GM21528 (cell line): ENCODE measurements at regions not wholly inside any gene's neighbourhood (a gene's known extent, or its start where the extent isn't known, plus 50 kb on each side); places are given as distances from the start of the nearest gene placed in this dataset.

ENCODE experiments used
- ATAC-seq: cut with Tn5 transposase; IDR thresholded peaks from one replicate; pipeline ENCODE4 v1.9.1; 2021; ENCODE audit warnings: mild to moderate bottlenecking, moderate library complexity; ENCODE audit not compliant: unreplicated experiment, low FRiP score

DNA sequence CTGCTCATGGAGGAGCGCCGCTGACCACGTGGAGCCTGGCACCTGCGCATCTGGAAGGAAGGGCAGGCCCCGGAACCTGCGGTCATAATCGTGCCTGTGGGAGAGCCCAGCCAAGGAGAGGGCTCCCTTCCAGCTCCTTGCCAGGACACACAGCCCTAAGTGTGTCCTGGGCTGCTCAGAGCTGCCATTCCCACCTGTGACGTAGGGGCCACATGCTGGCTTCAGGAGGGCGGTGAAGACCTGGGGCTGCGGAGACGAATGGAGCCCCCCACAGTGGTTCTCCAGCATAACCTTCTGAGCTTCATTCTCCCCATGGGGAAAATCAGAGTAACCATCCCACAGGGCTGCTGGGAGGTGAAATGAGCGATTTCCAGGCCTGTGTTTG is 127.6 kb upstream of the CHST15 start:
- no peak for ATAC-seq

DNA sequence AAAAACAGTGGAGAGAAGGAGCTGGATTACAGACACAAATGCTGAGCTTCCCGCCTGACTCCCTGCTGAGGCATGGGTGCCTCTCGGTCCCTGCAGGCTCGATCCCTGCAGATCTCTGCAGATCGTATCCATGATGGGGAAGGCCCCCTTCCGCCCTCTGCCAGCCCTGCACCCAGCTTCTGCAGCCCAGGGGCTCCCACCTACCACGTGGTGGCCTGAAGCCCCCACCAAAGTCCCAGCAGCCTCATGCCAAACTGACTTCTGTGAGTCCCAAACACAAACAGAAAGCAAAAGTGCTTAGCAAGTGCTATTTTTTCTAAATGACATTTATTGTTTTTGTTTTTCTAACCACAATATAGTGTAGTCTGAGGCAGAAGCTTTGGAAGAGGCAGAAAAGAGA is 127.1 kb upstream of the CHST15 start:
- no peak for ATAC-seq

DNA sequence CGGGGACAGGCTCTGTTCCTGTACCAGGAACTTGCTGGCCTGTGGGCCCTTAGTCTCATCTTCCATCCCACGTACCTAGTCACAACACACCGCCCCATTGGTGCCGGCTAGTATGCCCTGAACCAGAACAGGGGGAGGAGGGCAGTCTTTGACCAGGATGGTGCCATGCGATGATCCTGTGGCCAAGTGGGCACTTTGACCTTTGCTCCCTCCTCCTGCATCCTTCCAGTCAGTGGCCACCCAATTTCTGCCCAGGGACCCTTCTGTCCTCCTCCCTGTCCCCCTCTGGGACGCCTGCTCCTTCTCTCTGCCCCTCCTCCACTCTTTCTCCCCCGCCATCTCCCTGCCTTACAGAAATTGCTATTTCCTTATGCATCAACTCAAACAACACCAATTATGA is 126.3 kb upstream of the CHST15 start:
- no peak for ATAC-seq

GRCh38 chr10:124219062-124219461 is 125.7 kb upstream of the CHST15 start:
- no peak for ATAC-seq

DNA sequence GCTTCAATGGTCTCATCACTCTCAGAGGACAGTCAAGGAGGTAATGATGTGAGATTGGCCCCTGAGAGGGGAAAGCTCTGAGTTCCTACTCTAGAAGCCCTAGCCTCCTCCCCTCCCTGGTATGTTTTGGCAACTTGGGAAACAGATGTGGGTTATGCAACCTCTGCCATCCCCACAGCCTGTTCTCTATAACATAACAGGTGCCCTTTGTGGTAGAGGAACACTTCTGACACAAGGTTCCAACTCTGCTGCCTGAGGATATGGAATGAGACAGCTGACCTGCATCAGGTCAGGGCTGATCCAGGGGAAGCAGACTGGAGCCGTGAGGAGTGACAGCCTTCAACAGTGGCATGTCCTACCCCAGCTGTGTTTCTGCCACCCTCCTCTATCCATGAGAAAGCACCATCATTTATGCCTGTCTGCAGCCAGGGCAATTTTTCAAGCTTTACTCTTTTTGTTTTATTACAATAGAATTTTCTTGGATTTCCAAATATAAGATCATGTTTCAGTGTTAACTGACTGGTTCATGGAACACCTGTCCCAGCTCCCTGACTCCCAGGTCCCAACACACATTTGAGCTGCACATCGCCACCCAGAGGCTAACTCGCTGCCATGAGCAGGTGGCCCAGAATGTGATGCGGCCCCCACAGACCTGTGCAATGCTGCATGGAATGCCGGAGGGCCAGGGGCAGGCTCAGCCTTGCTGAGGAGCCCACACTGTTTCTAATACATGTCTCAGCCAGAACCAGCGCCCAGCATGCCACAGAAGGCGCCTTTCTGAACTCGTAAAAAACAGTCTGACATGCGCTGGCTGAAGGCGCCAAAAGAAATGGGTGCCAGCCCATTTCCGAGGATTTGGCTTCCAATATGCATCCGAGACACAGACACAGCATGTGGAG is 124.8 kb upstream of the CHST15 start:
- ATAC-seq = no peak

DNA sequence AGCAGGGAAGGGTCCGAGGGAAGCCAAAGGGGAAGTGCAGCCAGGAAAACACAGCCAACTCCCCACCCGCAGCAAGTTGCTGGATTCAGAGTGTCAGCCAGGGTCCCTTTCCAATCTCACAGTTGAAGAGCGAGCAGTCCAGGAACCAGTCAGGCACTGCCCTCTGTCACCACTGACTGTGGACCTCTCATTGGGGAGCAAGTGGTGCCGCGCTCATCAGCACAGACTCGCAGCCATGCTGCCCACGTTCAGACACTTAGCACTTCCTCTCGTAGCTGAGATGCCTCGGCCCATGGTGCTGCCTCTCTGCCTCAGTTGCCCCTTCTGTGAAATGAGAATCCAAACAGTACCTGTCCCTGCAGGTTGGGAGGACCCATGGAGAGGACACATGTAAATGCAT is 123.6 kb upstream of the CHST15 start:
- no peak for ATAC-seq

DNA sequence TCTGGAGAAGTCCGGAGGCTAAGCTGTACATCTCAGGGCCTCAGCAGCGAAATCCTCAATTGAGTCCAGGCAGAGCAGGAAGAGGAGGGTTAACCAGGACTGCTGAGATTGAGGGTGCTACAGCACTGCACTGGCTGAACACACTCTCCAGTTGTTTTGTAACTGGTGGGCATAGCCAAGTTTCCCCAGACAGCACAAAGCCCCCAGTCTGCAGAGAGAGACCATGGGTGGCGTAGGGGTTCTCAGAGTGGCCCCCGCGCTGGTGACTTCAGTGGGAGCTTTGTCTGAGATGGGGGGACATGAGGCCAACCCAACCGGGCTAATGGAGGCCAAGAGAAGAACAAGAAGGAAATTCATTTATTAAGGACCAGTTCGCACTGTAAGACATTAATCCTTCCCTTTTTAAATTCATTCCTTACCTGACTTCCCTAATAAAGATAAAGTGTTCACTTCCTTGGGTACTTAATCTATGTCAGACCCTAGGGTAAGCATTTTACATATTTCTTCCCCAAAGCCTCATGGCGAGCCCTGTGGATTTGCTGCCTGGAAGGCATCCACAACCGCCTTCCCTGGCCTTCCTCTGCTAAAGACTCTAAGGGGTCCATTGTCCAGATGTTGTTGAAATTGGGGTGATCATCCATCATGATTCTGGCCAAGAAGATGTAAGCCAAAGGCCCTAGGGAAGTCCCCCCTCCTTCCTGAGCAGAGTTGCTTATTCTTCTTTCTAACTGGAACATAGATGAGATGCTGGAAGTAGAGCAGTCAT is 121.4 kb upstream of the CHST15 start:
- no peak for ATAC-seq

DNA sequence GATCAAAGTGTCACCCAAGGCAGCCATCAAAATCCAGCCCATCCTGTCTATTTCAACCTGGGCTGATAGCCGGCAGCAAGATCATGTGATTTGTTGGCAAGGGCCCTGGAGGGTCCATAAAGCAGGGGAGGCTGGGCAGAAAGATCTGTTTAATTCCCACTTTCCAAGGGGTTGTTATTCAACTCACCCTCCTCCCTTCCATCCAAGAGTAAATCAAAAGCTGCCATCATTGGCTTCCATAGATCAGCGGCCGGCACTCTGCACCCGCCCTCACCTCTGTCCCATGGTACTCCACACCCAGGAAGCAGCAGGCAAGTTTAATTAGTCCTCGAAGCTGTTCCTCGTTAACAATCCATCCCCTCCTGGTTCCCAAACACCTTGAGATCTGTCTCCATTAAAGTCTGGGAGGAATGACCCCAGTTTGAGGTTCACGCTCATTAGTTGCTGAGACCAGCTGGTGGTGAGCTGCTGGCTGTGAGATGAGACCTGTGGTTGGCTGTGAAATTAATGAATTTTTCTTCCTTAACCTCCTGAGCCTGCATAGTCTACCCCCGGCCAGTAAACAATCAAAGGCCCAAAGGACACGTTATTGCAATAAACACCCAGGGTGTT is 120.6 kb upstream of the CHST15 start:
- no peak for ATAC-seq

GRCh38 chr10:124213471-124213870 is 120.1 kb upstream of the CHST15 start:
- ATAC-seq = no peak

- ATAC-seq = no peak
These were observed 119.3 kb upstream of the CHST15 start for GRCh38 chr10:124212702-124213101.

- no peak for ATAC-seq
These were observed 118.5 kb upstream of the CHST15 start for GRCh38 chr10:124211921-124212320.

GRCh38 chr10:124210263-124210662 is 116.9 kb upstream of the CHST15 start:
- no peak for ATAC-seq

GRCh38 chr10:124207391-124207790 is 114.0 kb upstream of the CHST15 start:
- no peak for ATAC-seq

DNA sequence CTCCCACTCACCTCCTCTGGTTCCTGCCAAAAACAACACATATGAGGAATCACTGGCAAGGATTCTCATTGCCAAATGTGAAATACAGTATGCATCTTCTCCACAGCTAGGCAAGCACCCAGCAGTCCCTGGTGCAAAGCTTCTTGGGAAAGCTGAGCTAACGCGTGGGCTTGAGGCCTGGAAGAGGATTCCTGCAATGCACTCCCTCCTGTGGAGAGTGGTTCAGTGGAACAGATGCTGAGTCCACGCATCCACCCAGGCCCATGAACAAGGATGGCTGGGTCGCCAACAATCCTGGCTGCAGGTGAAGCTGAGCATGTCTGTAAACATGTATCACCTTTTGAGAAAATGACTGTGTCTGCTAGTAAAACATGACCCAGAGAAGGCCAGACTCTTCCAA is 113.2 kb upstream of the CHST15 start:
- ATAC-seq = no peak

GRCh38 chr10:124205432-124205831 is 112.0 kb upstream of the CHST15 start:
- no peak for ATAC-seq

DNA sequence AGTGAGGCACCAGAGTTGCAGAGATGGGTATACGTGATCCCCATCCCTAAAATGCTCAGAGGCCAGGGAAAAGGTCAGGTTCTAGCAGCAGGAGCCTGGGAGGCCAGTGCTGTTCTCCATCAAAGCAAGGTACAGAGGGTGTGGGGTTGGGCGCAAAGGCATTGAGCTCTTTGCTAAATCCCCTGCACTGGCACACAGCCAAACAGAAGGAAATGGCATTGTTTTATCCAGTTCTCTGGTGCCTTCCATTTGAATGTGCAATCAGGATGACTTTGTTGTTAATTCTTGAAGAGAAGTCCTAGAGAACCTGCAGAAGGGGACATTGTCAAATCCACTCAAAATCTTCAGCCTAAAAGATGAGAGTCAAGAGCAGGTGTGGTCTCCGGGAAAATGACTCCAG is 111.3 kb upstream of the CHST15 start:
- no peak for ATAC-seq

DNA sequence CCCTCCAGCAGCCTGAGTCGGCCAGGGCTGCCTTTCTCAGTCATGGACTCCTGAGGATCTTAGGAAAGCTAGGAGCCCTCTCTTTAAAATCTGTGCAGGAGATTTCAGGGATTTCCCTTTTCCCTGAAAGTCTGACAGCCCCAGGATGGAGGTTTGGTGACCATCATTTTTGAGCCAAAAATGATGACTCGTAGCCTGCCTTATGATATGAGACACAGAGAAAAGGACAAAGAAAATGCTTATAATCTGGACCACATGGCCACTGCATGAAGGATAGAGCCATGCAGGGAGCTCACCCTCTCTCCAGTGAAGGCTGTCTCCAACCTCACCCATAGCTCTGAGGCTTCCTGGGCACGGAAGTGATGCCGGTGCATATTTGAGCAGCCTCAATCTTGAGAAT is 106.6 kb upstream of the CHST15 start:
- ATAC-seq = no peak

DNA sequence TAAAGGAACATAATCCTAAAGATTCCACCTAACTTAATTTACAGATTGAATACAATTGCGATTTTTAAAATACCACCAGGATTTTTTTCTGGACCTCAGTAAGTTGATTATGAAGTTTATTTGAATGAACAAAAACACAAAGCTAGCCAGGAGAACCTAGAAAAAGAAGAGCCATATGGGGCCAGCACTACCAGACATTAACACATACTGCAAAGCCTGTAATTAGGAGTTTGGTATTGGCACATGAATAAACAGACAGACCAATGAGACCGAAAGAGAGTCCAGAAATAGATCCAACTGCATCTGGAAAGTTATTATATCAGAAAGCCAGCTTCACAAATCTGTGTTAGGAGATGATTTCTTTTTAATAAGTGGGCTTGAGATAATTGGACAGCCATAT is 105.5 kb upstream of the CHST15 start:
- no peak for ATAC-seq

GRCh38 chr10:124198125-124198501 is 104.7 kb upstream of the CHST15 start:
- ATAC-seq = no peak

DNA sequence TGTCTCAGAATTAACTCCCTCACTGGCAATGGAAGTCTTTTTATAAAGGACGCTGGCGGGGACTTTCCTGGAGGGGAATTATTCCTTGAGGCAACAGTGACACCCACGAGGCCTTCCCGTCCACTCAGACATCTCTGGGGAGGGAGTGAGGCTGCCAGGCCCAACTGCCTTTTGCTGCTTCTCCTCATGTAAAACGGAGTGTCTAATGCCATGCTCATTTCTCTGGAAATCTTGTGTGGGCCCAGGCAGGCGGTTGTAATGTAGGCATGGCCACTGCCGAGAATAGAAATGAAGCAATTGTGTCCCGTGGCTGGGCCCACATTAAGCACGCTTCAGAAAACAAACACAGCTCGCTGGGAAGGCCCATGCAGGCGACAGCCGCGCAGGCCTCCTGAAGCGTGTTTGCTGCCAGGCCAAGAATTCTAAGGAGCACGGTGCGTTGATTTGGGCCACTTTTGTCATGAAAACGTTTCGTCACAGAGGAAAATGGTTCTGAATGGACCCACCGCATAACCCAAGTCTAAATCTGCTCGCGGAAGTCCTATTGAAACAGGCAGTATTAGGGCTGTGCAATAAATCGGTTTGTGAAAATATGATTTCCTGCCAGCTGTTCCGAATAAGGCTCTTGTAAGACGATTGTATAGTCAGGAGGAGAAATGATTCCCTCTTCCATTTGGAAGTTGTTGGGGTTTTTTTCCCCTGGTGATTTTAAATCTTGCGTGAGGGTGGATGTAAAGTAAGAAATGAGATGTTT is 104.2 kb upstream of the CHST15 start:
- ATAC-seq = no peak

- ATAC-seq = no peak
These were observed 103.3 kb upstream of the CHST15 start for GRCh38 chr10:124196659-124197058.
